ENCODE measurements at regions not wholly inside any gene's neighbourhood (a gene's known extent, or its start where the extent isn't known, plus 50 kb on each side); places are given as distances from the start of the nearest gene placed in this dataset.
A peak's percentile ranks its signal among the peaks of the same experiment; 100 is the strongest.

GRCh38 chr3:159818997-159819500 lies 169.6 kb upstream of the IL12A start:
- H3K4me1 ChIP-seq (ENCODE audit: control insufficient read depth, insufficient read depth, low read length), result peaks cover 14% of the 10 kb centered on the region
- no peaks in the 10 kb centered on the region for H3K36me3 ChIP-seq (ENCODE audit: control insufficient read depth, insufficient read depth, low read length, severe bottlenecking)
- H3K9me3 ChIP-seq (ENCODE audit: control insufficient read depth, low read length), result no peaks in the 10 kb centered on the region
- no peaks in the 10 kb centered on the region for H3K27me3 ChIP-seq (replicated peaks; ENCODE audit: control insufficient read depth, insufficient read depth, low read length)
- no peak overlapping the region for H3K4me3 ChIP-seq (ENCODE audit: low read length)
- no peak for DNase-seq (ENCODE audit: low read depth)
- no peak overlapping the region for H3K9ac ChIP-seq (ENCODE audit: low read length)

GRCh38 chr3:159819676-159820075 lies 169.0 kb upstream of the IL12A start:
- no peak for DNase-seq (ENCODE audit: low read depth)

GRCh38 chr3:159821110-159821509 lies 167.5 kb upstream of the IL12A start:
- Histone ChIP-seq H3K4me3 (ENCODE audit: low read length) (no peak overlapping the region), H3K9ac (ENCODE audit: low read length) (no peak overlapping the region), H3K9me3 (ENCODE audit: control insufficient read depth, low read length) (no peaks in the 10 kb centered on the region), H3K4me1 (ENCODE audit: control insufficient read depth, insufficient read depth, low read length) (peaks cover 22% of the 10 kb centered on the region), H3K36me3 (ENCODE audit: control insufficient read depth, insufficient read depth, low read length, severe bottlenecking) (no peaks in the 10 kb centered on the region), H3K27me3 (replicated peaks; ENCODE audit: control insufficient read depth, insufficient read depth, low read length) (no peaks in the 10 kb centered on the region)
- DNase-seq (ENCODE audit: low read depth), result no peak

More at GRCh38 chr3:159819676-159820075, 169.0 kb upstream of the IL12A start:
- Histone ChIP-seq H3K4me1 (ENCODE audit: control insufficient read depth, insufficient read depth, low read length) (peaks cover 20% of the 10 kb centered on the region), H3K36me3 (ENCODE audit: control insufficient read depth, insufficient read depth, low read length, severe bottlenecking) (no peaks in the 10 kb centered on the region), H3K4me3 (ENCODE audit: low read length) (no peak overlapping the region), H3K9ac (ENCODE audit: low read length) (no peak overlapping the region), H3K9me3 (ENCODE audit: control insufficient read depth, low read length) (no peaks in the 10 kb centered on the region), H3K27me3 (replicated peaks; ENCODE audit: control insufficient read depth, insufficient read depth, low read length) (no peaks in the 10 kb centered on the region)

GRCh38 chr3:159821736-159822135 lies 166.9 kb upstream of the IL12A start:
- Histone ChIP-seq H3K9ac (ENCODE audit: low read length) (no peak overlapping the region), H3K9me3 (ENCODE audit: control insufficient read depth, low read length) (no peaks in the 10 kb centered on the region), H3K4me1 (ENCODE audit: control insufficient read depth, insufficient read depth, low read length) (peaks cover 22% of the 10 kb centered on the region), H3K27me3 (replicated peaks; ENCODE audit: control insufficient read depth, insufficient read depth, low read length) (no peaks in the 10 kb centered on the region), H3K4me3 (ENCODE audit: low read length) (no peak overlapping the region), H3K36me3 (ENCODE audit: control insufficient read depth, insufficient read depth, low read length, severe bottlenecking) (no peaks in the 10 kb centered on the region)
- DNase-seq (ENCODE audit: low read depth), result no peak

- Histone ChIP-seq H3K4me3 (ENCODE audit: low read length) (no peak overlapping the region), H3K4me1 (ENCODE audit: control insufficient read depth, insufficient read depth, low read length) (peaks cover 13% of the 10 kb centered on the region), H3K36me3 (ENCODE audit: control insufficient read depth, insufficient read depth, low read length, severe bottlenecking) (no peaks in the 10 kb centered on the region), H3K9me3 (ENCODE audit: control insufficient read depth, low read length) (no peaks in the 10 kb centered on the region), H3K27me3 (replicated peaks; ENCODE audit: control insufficient read depth, insufficient read depth, low read length) (no peaks in the 10 kb centered on the region), H3K9ac (ENCODE audit: low read length) (no peak overlapping the region)
- DNase-seq (ENCODE audit: low read depth), result no peak
Observed at GRCh38 chr3:159823780-159824179, 164.9 kb upstream of the IL12A start.

GRCh38 chr3:159824333-159824732 lies 164.3 kb upstream of the IL12A start:
- Histone ChIP-seq H3K9me3 (ENCODE audit: control insufficient read depth, low read length) (no peaks in the 10 kb centered on the region), H3K4me1 (ENCODE audit: control insufficient read depth, insufficient read depth, low read length) (peaks cover 18% of the 10 kb centered on the region), H3K27me3 (replicated peaks; ENCODE audit: control insufficient read depth, insufficient read depth, low read length) (no peaks in the 10 kb centered on the region), H3K4me3 (ENCODE audit: low read length) (no peak overlapping the region), H3K36me3 (ENCODE audit: control insufficient read depth, insufficient read depth, low read length, severe bottlenecking) (no peaks in the 10 kb centered on the region), H3K9ac (ENCODE audit: low read length) (no peak overlapping the region)
- DNase-seq (ENCODE audit: low read depth), result peak; percentile 79

GRCh38 chr3:159825216-159825854 lies 163.3 kb upstream of the IL12A start:
- no peak for DNase-seq (ENCODE audit: low read depth)
- Histone ChIP-seq H3K27me3 (replicated peaks; ENCODE audit: control insufficient read depth, insufficient read depth, low read length) (no peaks in the 10 kb centered on the region), H3K36me3 (ENCODE audit: control insufficient read depth, insufficient read depth, low read length, severe bottlenecking) (no peaks in the 10 kb centered on the region), H3K9me3 (ENCODE audit: control insufficient read depth, low read length) (no peaks in the 10 kb centered on the region), H3K4me3 (ENCODE audit: low read length) (no peak overlapping the region), H3K9ac (ENCODE audit: low read length) (no peak overlapping the region), H3K4me1 (ENCODE audit: control insufficient read depth, insufficient read depth, low read length) (peaks cover 28% of the 10 kb centered on the region)

GRCh38 chr3:159828542-159828943 lies 160.1 kb upstream of the IL12A start:
- Histone ChIP-seq H3K4me1 (ENCODE audit: control insufficient read depth, insufficient read depth, low read length) (peaks cover 34% of the 10 kb centered on the region), H3K9me3 (ENCODE audit: control insufficient read depth, low read length) (no peaks in the 10 kb centered on the region), H3K27me3 (replicated peaks; ENCODE audit: control insufficient read depth, insufficient read depth, low read length) (no peaks in the 10 kb centered on the region), H3K9ac (ENCODE audit: low read length) (peak overlapping the region; percentile 52), H3K4me3 (ENCODE audit: low read length) (peak overlapping the region; percentile 68), H3K36me3 (ENCODE audit: control insufficient read depth, insufficient read depth, low read length, severe bottlenecking) (no peaks in the 10 kb centered on the region)
- DNase-seq (ENCODE audit: low read depth), result peak; percentile 94

- Histone ChIP-seq H3K4me1 (ENCODE audit: control insufficient read depth, insufficient read depth, low read length) (peaks cover 33% of the 10 kb centered on the region), H3K4me3 (ENCODE audit: low read length) (peak overlapping the region; percentile 68), H3K36me3 (ENCODE audit: control insufficient read depth, insufficient read depth, low read length, severe bottlenecking) (no peaks in the 10 kb centered on the region), H3K9me3 (ENCODE audit: control insufficient read depth, low read length) (no peaks in the 10 kb centered on the region), H3K9ac (ENCODE audit: low read length) (peak overlapping the region; percentile 52), H3K27me3 (replicated peaks; ENCODE audit: control insufficient read depth, insufficient read depth, low read length) (no peaks in the 10 kb centered on the region)
- DNase-seq (ENCODE audit: low read depth), result peak; percentile 69
Observed at GRCh38 chr3:159829056-159829455, 159.6 kb upstream of the IL12A start.

- Histone ChIP-seq H3K4me1 (ENCODE audit: control insufficient read depth, insufficient read depth, low read length) (peaks cover 27% of the 10 kb centered on the region), H3K9me3 (ENCODE audit: control insufficient read depth, low read length) (no peaks in the 10 kb centered on the region), H3K36me3 (ENCODE audit: control insufficient read depth, insufficient read depth, low read length, severe bottlenecking) (no peaks in the 10 kb centered on the region), H3K9ac (ENCODE audit: low read length) (peak overlapping the region; percentile 52), H3K4me3 (ENCODE audit: low read length) (peak overlapping the region; percentile 68), H3K27me3 (replicated peaks; ENCODE audit: control insufficient read depth, insufficient read depth, low read length) (no peaks in the 10 kb centered on the region)
- peak; percentile 94 for DNase-seq (ENCODE audit: low read depth)
Observed at GRCh38 chr3:159829539-159830227, 159.0 kb upstream of the IL12A start.

GRCh38 chr3:159830523-159831154 lies 158.0 kb upstream of the IL12A start:
- peaks cover 24% of the 10 kb centered on the region for H3K4me1 ChIP-seq (ENCODE audit: control insufficient read depth, insufficient read depth, low read length)
- H3K36me3 ChIP-seq (ENCODE audit: control insufficient read depth, insufficient read depth, low read length, severe bottlenecking), result no peaks in the 10 kb centered on the region
- no peaks in the 10 kb centered on the region for H3K9me3 ChIP-seq (ENCODE audit: control insufficient read depth, low read length)
- no peak overlapping the region for H3K4me3 ChIP-seq (ENCODE audit: low read length)
- H3K27me3 ChIP-seq (replicated peaks; ENCODE audit: control insufficient read depth, insufficient read depth, low read length), result no peaks in the 10 kb centered on the region
- no peak overlapping the region for H3K9ac ChIP-seq (ENCODE audit: low read length)
- peak; percentile 20 for DNase-seq (ENCODE audit: low read depth)

Measured in adipocyte (in vitro differentiated cells).